Keratinocyte (primary cell): ENCODE measurements at regions not wholly inside any gene's neighbourhood (a gene's known extent, or its start where the extent isn't known, plus 50 kb on each side); places are given as distances from the start of the nearest gene placed in this dataset.

Source experiments
- DNase-seq: peaks from one replicate; pipeline ENCODE4 v3.0.0-alpha.2; 2011; ENCODE audit warnings: low read depth, missing footprints, low spot score
- FAIRE-seq: peaks from 2 replicates; lab custom pipeline; 2011; peaks lifted over from hg19 to GRCh38; lab: Jason Lieb, UNC
- H2AFZ ChIP-seq: 2 replicates; pipeline ENCODE4 v1.6.0; 2012; ENCODE audit warnings: low read length, control low read depth, inconsistent platforms; ENCODE audit not compliant: control insufficient read depth
- H3K27ac ChIP-seq: 2 replicates; pipeline ENCODE4 v1.5.1; 2011; ENCODE audit warnings: low read length; ENCODE audit not compliant: control insufficient read depth, insufficient read depth
- H3K27me3 ChIP-seq: 3 replicates; pipeline ENCODE4 v1.6.0; 2011; ENCODE audit warnings: low read length; ENCODE audit not compliant: control insufficient read depth, insufficient read depth; ENCODE audit errors: extremely low read depth
- H3K36me3 ChIP-seq, 2 experiments: 2 replicates in 1 of 2; 3 replicates in 1 of 2; pipeline ENCODE4 v1.5.1; 2011; ENCODE audit warnings: low read length in 2 of 2, mild to moderate bottlenecking in 1 of 2; ENCODE audit not compliant: control insufficient read depth in 2 of 2, insufficient read depth in 2 of 2; ENCODE audit errors: extremely low read depth in 1 of 2
- H3K4me1 ChIP-seq: 3 replicates; pipeline ENCODE4 v1.5.1; 2011; ENCODE audit warnings: low read length; ENCODE audit not compliant: control insufficient read depth, insufficient read depth; ENCODE audit errors: extremely low read depth
- H3K4me2 ChIP-seq: 3 replicates; pipeline ENCODE4 v1.6.0; 2011; ENCODE audit warnings: low read depth, low read length; ENCODE audit not compliant: control insufficient read depth, insufficient read depth; ENCODE audit errors: extremely low read depth
- H3K4me3 ChIP-seq, 3 experiments: fragments of 200-600 bp in 1 of 3; sonication (generic) in 1 of 3; 2 replicates in 2 of 3; 3 replicates in 1 of 3; pipeline ENCODE4 v1.5.1; 2011 to 2016; ENCODE audit warnings: low read length in 3 of 3, mild to moderate bottlenecking in 3 of 3, control low read depth in 2 of 3, inconsistent platforms in 1 of 3, low read depth in 1 of 3, mixed read lengths in 1 of 3, mixed run types in 1 of 3, moderate library complexity in 1 of 3; ENCODE audit not compliant: control insufficient read depth in 2 of 3, insufficient read depth in 2 of 3; ENCODE audit errors: extremely low read depth in 1 of 3
- H3K79me2 ChIP-seq: 2 replicates; pipeline ENCODE4 v1.6.0; 2012; ENCODE audit warnings: low read length; ENCODE audit not compliant: control insufficient read depth, insufficient read depth
- H3K9ac ChIP-seq: 3 replicates; pipeline ENCODE4 v1.6.0; 2011; ENCODE audit warnings: low read length; ENCODE audit not compliant: control insufficient read depth, insufficient read depth; ENCODE audit errors: extremely low read depth
- H3K9me1 ChIP-seq: 3 replicates; pipeline ENCODE4 v1.6.0; 2011; ENCODE audit warnings: low read length; ENCODE audit not compliant: control insufficient read depth, insufficient read depth; ENCODE audit errors: extremely low read depth
- H3K9me3 ChIP-seq: 2 replicates; pipeline ENCODE4 v1.5.1; 2012; ENCODE audit warnings: low read depth, low read length; ENCODE audit not compliant: control insufficient read depth
- H4K20me1 ChIP-seq: 3 replicates; pipeline ENCODE4 v1.6.0; 2011; ENCODE audit warnings: low read length; ENCODE audit not compliant: control insufficient read depth, insufficient read depth; ENCODE audit errors: extremely low read depth
- EZH2 ChIP-seq: IDR thresholded peaks from one replicate; pipeline ENCODE4 v1.6.1; 2012; ENCODE audit warnings: inconsistent platforms, mild to moderate bottlenecking, low read length, moderate library complexity
- dilution Hi-C: fragments of 300-500 bp; cut with MboI; formaldehyde crosslinking; loops from one replicate; pipeline ENCODE4 v1.7.0; 2020; ENCODE audit warnings: low sequenced_read_pairs; ENCODE audit not compliant: extremely low pct_ligation_motif_present
- TF ChIP-seq, protein P1 (sequence below), 3 experiments: IDR thresholded peaks in 1 of 3; conservative IDR thresholded peaks in 1 of 3; optimal IDR thresholded peaks in 1 of 3; 2 replicates in 2 of 3; 3 replicates in 1 of 3; pipeline versions ENCODE3 to v1.5.1; 2011; ENCODE audit warnings: low read length in 3 of 3, mild to moderate bottlenecking in 3 of 3, moderate library complexity in 2 of 3, control low read depth in 1 of 3, inconsistent platforms in 1 of 3; ENCODE audit not compliant: insufficient read depth in 2 of 3; ENCODE audit errors: extremely low read depth in 1 of 3

- no peaks in the 10 kb centered on the region for H3K4me1 ChIP-seq
- FAIRE-seq (no peak), DNase-seq (no peak)
- no peaks in the 10 kb centered on the region for H3K36me3 ChIP-seq
- no peak overlapping the region for H2AFZ ChIP-seq
- no peaks in the 10 kb centered on the region for H4K20me1 ChIP-seq
- no peaks in the 10 kb centered on the region for H3K9me1 ChIP-seq
- H3K4me2 ChIP-seq = no peak overlapping the region
- no peak overlapping the region for H3K9ac ChIP-seq
- TF ChIP-seq EZH2 = no peak
- TF ChIP-seq, protein P1, sequence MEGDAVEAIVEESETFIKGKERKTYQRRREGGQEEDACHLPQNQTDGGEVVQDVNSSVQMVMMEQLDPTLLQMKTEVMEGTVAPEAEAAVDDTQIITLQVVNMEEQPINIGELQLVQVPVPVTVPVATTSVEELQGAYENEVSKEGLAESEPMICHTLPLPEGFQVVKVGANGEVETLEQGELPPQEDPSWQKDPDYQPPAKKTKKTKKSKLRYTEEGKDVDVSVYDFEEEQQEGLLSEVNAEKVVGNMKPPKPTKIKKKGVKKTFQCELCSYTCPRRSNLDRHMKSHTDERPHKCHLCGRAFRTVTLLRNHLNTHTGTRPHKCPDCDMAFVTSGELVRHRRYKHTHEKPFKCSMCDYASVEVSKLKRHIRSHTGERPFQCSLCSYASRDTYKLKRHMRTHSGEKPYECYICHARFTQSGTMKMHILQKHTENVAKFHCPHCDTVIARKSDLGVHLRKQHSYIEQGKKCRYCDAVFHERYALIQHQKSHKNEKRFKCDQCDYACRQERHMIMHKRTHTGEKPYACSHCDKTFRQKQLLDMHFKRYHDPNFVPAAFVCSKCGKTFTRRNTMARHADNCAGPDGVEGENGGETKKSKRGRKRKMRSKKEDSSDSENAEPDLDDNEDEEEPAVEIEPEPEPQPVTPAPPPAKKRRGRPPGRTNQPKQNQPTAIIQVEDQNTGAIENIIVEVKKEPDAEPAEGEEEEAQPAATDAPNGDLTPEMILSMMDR (optimal IDR thresholded peaks at IDR 0.05 in 1 of 3, IDR thresholded peaks at IDR 0.05 in 1 of 3, conservative IDR thresholded peaks at IDR 0.05 in 1 of 3; ENCODE audit: extremely low read depth in 1 of 3, insufficient read depth in 2 of 3, low read length in 3 of 3) = no peak
- H3K79me2 ChIP-seq = no peaks in the 10 kb centered on the region
- H3K27ac ChIP-seq = no peak overlapping the region
- H3K27me3 ChIP-seq = no peaks in the 10 kb centered on the region
- dilution Hi-C loops = no loop called here
- H3K9me3 ChIP-seq = no peaks in the 10 kb centered on the region
- H3K4me3 ChIP-seq = no peak overlapping the region
Measured at GRCh38 chr6:145309842-145310535, 425.3 kb downstream of the EPM2A start.

- no peaks in the 10 kb centered on the region for H3K9me3 ChIP-seq
- no peak overlapping the region for H3K9ac ChIP-seq
- no peaks in the 10 kb centered on the region for H3K36me3 ChIP-seq
- H3K9me1 ChIP-seq = no peaks in the 10 kb centered on the region
- no peak overlapping the region for H3K27ac ChIP-seq
- H3K4me3 ChIP-seq = no peak overlapping the region
- no peaks in the 10 kb centered on the region for H4K20me1 ChIP-seq
- no peak overlapping the region for H3K4me2 ChIP-seq
- H2AFZ ChIP-seq = no peak overlapping the region
- no peaks in the 10 kb centered on the region for H3K27me3 ChIP-seq
- DNase-seq (no peak), FAIRE-seq (no peak)
- no peaks in the 10 kb centered on the region for H3K79me2 ChIP-seq
- dilution Hi-C loops = no loop called here
- TF ChIP-seq, protein P1 (optimal IDR thresholded peaks at IDR 0.05 in 1 of 3, IDR thresholded peaks at IDR 0.05 in 1 of 3, conservative IDR thresholded peaks at IDR 0.05 in 1 of 3; ENCODE audit: extremely low read depth in 1 of 3, insufficient read depth in 2 of 3, low read length in 3 of 3) = no peak
- no peak for TF ChIP-seq EZH2
- H3K4me1 ChIP-seq = no peaks in the 10 kb centered on the region
Measured at GRCh38 chr6:145312481-145312880, 422.8 kb downstream of the EPM2A start.
